ENCODE measurements at regions not wholly inside any gene's neighbourhood (a gene's known extent, or its start where the extent isn't known, plus 50 kb on each side); places are given as distances from the start of the nearest gene placed in this dataset.

DNA sequence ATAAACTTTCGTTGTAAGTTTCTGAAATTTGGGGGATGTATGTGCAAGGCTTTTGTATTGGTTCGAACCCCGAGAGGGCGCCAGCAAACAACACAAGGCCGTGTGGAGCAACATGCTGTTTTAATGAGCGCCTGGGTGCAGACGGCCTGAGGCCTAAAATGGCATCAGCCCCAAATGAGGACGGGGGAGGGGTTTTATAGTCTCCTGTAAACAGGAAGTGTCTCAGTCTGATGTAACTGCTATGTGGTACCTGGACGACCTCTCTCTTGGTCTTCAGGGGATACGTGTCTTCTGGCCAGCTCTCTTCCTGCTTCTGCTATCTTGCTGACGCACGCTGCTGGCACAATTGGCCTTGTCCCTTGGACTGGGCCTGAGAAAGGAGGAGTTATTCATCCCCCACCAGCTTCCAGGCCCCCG is 1348.0 kb downstream of the ADGRL3 start:
- no peaks in the 10 kb centered on the region for H3K27me3 ChIP-seq
- H3K4me1 ChIP-seq, result no peaks in the 10 kb centered on the region
- no peaks in the 10 kb centered on the region for H3K9me3 ChIP-seq
- intact Hi-C loops (cut with DNase I), result no loop called here
- no peak overlapping the region for H3K4me3 ChIP-seq
- DNase-seq (ENCODE audit: extremely low spot score in 2 of 2), result no peak
- H3K36me3 ChIP-seq, result no peaks in the 10 kb centered on the region
- TF ChIP-seq, protein P1, sequence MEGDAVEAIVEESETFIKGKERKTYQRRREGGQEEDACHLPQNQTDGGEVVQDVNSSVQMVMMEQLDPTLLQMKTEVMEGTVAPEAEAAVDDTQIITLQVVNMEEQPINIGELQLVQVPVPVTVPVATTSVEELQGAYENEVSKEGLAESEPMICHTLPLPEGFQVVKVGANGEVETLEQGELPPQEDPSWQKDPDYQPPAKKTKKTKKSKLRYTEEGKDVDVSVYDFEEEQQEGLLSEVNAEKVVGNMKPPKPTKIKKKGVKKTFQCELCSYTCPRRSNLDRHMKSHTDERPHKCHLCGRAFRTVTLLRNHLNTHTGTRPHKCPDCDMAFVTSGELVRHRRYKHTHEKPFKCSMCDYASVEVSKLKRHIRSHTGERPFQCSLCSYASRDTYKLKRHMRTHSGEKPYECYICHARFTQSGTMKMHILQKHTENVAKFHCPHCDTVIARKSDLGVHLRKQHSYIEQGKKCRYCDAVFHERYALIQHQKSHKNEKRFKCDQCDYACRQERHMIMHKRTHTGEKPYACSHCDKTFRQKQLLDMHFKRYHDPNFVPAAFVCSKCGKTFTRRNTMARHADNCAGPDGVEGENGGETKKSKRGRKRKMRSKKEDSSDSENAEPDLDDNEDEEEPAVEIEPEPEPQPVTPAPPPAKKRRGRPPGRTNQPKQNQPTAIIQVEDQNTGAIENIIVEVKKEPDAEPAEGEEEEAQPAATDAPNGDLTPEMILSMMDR (IDR thresholded peaks at IDR 0.05), result no peak
- no peak for TF ChIP-seq POLR2AphosphoS5 (IDR thresholded peaks at IDR 0.05; ENCODE audit: insufficient read depth in 1 of 2, low read depth in 1 of 2)
- no peak for TF ChIP-seq POLR2A (IDR thresholded peaks at IDR 0.05)
- no peak overlapping the region for H3K27ac ChIP-seq

DNA sequence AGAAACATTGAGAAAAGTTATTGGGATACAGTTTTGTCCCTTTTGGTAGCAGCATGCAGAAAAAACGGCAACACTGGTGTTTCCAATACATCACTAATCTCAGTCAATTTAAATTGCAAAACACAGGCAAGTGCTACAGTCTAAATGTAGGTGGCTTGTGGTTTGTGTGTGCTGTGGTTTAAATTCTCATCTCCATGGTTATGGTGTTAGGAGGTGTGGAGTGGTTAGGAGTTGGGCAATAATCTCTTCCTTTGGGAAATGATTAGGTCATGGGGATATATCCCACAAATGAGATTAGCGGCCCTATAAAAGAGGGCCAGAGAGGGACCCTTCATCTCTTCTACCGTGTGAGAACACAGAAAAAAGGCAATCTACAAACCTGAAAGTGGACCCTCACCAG is 1344.3 kb downstream of the ADGRL3 start:
- DNase-seq (ENCODE audit: extremely low spot score in 2 of 2), result no peak
- H3K27me3 ChIP-seq, result no peaks in the 10 kb centered on the region
- H3K4me3 ChIP-seq, result no peak overlapping the region
- TF ChIP-seq, protein P1 (IDR thresholded peaks at IDR 0.05), result no peak
- no peak for TF ChIP-seq POLR2A (IDR thresholded peaks at IDR 0.05)
- no peak for TF ChIP-seq POLR2AphosphoS5 (IDR thresholded peaks at IDR 0.05; ENCODE audit: insufficient read depth in 1 of 2, low read depth in 1 of 2)
- no peaks in the 10 kb centered on the region for H3K4me1 ChIP-seq
- H3K27ac ChIP-seq, result no peak overlapping the region
- H3K9me3 ChIP-seq, result no peaks in the 10 kb centered on the region
- no peaks in the 10 kb centered on the region for H3K36me3 ChIP-seq
- intact Hi-C loops (cut with DNase I), result no loop called here

DNA sequence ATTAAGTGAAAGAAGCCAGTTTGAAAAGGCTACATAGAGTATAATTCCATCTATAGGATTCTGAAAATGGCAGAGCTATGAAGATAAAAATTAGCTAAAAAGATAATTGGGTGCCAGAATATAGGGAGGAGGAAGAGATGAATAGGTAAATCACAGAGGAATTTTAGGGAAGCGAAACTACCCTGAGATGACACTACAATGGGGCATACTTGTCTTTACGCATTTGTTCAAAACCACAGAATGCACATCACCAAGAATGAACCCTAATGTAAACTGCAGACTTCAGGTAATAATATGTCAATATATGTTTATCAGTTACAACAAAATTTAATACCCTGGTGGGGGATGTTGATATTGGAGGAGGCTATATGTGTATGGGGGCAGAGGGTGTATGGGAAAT is 1342.9 kb downstream of the ADGRL3 start:
- Histone ChIP-seq H3K9me3 (peaks cover 3% of the 10 kb centered on the region), H3K27ac (no peak overlapping the region), H3K27me3 (no peaks in the 10 kb centered on the region), H3K4me1 (no peaks in the 10 kb centered on the region), H3K36me3 (no peaks in the 10 kb centered on the region), H3K4me3 (no peak overlapping the region)
- DNase-seq (ENCODE audit: extremely low spot score in 2 of 2), result no peak
- intact Hi-C loops (cut with DNase I), result no loop called here
- TF ChIP-seq POLR2A (IDR thresholded peaks at IDR 0.05) (no peak), POLR2AphosphoS5 (IDR thresholded peaks at IDR 0.05; ENCODE audit: insufficient read depth in 1 of 2, low read depth in 1 of 2) (no peak)
- TF ChIP-seq, protein P1 (IDR thresholded peaks at IDR 0.05), result no peak

DNA sequence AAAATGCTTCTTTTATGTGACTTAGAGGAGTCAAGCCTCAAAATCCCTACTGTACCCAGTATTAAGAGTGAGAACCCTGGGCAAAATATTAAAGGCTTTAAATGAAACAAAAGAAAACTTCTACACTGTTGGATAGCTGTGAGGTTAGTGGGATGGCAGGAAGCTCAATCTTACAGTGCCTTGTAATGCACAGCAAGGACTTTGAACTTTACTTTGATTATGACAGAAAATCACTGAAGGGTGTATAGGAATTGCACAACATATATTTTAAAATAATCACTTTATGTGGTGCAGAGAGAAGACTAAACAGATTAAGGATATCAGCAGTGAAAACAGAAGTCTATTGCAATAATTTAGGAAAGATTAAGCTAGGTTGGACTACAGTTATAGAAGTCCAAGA is 1333.4 kb downstream of the ADGRL3 start:
- Histone ChIP-seq H3K4me3 (no peak overlapping the region), H3K36me3 (no peaks in the 10 kb centered on the region), H3K27ac (no peak overlapping the region), H3K4me1 (no peaks in the 10 kb centered on the region), H3K9me3 (peaks cover 1% of the 10 kb centered on the region), H3K27me3 (no peaks in the 10 kb centered on the region)
- no peak for TF ChIP-seq POLR2AphosphoS5 (IDR thresholded peaks at IDR 0.05; ENCODE audit: insufficient read depth in 1 of 2, low read depth in 1 of 2)
- TF ChIP-seq, protein P1 (IDR thresholded peaks at IDR 0.05), result no peak
- no peak for TF ChIP-seq POLR2A (IDR thresholded peaks at IDR 0.05)
- no peak for DNase-seq (ENCODE audit: extremely low spot score in 2 of 2)
- intact Hi-C loops (cut with DNase I), result no loop called here

DNA sequence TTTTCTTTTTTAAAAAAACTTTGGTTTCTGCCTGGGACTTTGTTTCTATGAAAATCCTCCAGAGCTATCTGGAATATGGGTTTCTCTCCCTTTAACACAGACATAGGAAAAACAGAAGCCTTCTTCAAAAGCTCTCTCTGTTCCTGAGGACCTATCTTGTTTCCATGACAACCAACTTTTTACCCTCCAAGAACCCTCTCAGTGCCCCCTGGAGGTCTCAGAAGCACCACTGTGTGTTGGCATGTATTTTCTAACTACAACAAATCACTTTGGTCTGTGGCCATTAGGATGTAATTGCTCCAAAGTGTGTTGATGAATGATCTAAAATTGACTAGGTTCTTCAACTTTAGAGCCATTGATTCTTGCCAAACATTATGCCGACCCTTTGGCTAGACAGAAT is 1331.6 kb downstream of the ADGRL3 start:
- Histone ChIP-seq H3K27me3 (no peaks in the 10 kb centered on the region), H3K9me3 (no peaks in the 10 kb centered on the region), H3K36me3 (no peaks in the 10 kb centered on the region), H3K27ac (no peak overlapping the region), H3K4me3 (no peak overlapping the region), H3K4me1 (no peaks in the 10 kb centered on the region)
- no peak for TF ChIP-seq POLR2AphosphoS5 (IDR thresholded peaks at IDR 0.05; ENCODE audit: insufficient read depth in 1 of 2, low read depth in 1 of 2)
- TF ChIP-seq, protein P1 (IDR thresholded peaks at IDR 0.05), result no peak
- no peak for TF ChIP-seq POLR2A (IDR thresholded peaks at IDR 0.05)
- no peak for DNase-seq (ENCODE audit: extremely low spot score in 2 of 2)
- intact Hi-C loops (cut with DNase I), result no loop called here
